MM.1S (cell line): ENCODE measurements at regions not wholly inside any gene's neighbourhood (a gene's known extent, or its start where the extent isn't known, plus 50 kb on each side); places are given as distances from the start of the nearest gene placed in this dataset.

Experiments
- CTCF ChIP-seq: fragments of 300-600 bp; sonication (generic); IDR thresholded peaks from 2 replicates; pipeline ENCODE4 v1.5.1; 2016; ENCODE audit warnings: antibody characterized with exemption, low read length, mixed read lengths
- EZH2 ChIP-seq: fragments of 300-600 bp; sonication (generic); optimal IDR thresholded peaks from 2 replicates; pipeline ENCODE3; 2017; ENCODE audit warnings: low read depth, mild to moderate bottlenecking, antibody characterized with exemption, low read length, mixed read lengths
- EZH2phosphoT487 ChIP-seq: fragments of 300-600 bp; sonication (generic); IDR thresholded peaks from 2 replicates; pipeline ENCODE4 v1.6.1; 2018; ENCODE audit warnings: antibody characterized with exemption, low read length

GRCh38 chrX:866441-866990 lies 235.9 kb downstream of the SHOX start:
- TF ChIP-seq CTCF (no peak), EZH2phosphoT487 (no peak), EZH2 (no peak)
